Astrocyte (in vitro differentiated cells and primary cell): ENCODE measurements at regions not wholly inside any gene's neighbourhood (a gene's known extent, or its start where the extent isn't known, plus 50 kb on each side); places are given as distances from the start of the nearest gene placed in this dataset.

ENCODE experiments used
- DNase-seq: peaks from one replicate; pipeline ENCODE4 v3.0.0-alpha.2; 2010; ENCODE audit warnings: low read depth
- FAIRE-seq: peaks from 2 replicates; lab custom pipeline; 2011; peaks lifted over from hg19 to GRCh38; lab: Jason Lieb, UNC
- H2AFZ ChIP-seq: 2 replicates; pipeline ENCODE4 v1.6.0; 2012; ENCODE audit warnings: low read depth, low read length, inconsistent platforms
- H3K27ac ChIP-seq: 2 replicates; pipeline ENCODE4 v1.5.1; 2011; ENCODE audit warnings: low read depth, low read length, inconsistent platforms
- H3K27me3 ChIP-seq: 2 replicates; pipeline ENCODE4 v1.6.0; 2011; ENCODE audit warnings: low read length, inconsistent platforms; ENCODE audit not compliant: insufficient read depth
- H3K36me3 ChIP-seq: 2 replicates; pipeline ENCODE4 v1.5.1; 2011; ENCODE audit warnings: low read length, inconsistent platforms; ENCODE audit not compliant: insufficient read depth
- H3K4me1 ChIP-seq: 2 replicates; pipeline ENCODE4 v1.5.1; 2011; ENCODE audit warnings: low read length, inconsistent platforms; ENCODE audit not compliant: insufficient read depth
- H3K4me2 ChIP-seq: 2 replicates; pipeline ENCODE4 v1.6.0; 2012; ENCODE audit warnings: low read length, inconsistent platforms
- H3K4me3 ChIP-seq: 2 replicates; pipeline ENCODE4 v1.5.1; 2011; ENCODE audit warnings: low read depth, mild to moderate bottlenecking, low read length, inconsistent platforms; ENCODE audit not compliant: insufficient read depth
- H3K79me2 ChIP-seq: 2 replicates; pipeline ENCODE4 v1.6.0; 2012; ENCODE audit warnings: mild to moderate bottlenecking, low read length, inconsistent platforms; ENCODE audit not compliant: insufficient read depth
- H3K9ac ChIP-seq: 2 replicates; pipeline ENCODE4 v1.6.0; 2012; ENCODE audit warnings: mild to moderate bottlenecking, low read length, inconsistent platforms
- H3K9me3 ChIP-seq: 2 replicates; pipeline ENCODE4 v1.5.1; 2012; ENCODE audit warnings: low read depth, mild to moderate bottlenecking, low read length, inconsistent platforms; ENCODE audit not compliant: insufficient read depth
- H4K20me1 ChIP-seq: 2 replicates; pipeline ENCODE4 v1.6.0; 2012; ENCODE audit warnings: low read length, inconsistent platforms; ENCODE audit not compliant: insufficient read depth
- H3K27ac Mint-ChIP-seq: one replicate; pipeline ENCODE4 v1.8.0; 2021; ENCODE audit warnings: mild to moderate bottlenecking, mixed read lengths; ENCODE audit not compliant: unreplicated experiment
- H3K27me3 Mint-ChIP-seq: one replicate; pipeline ENCODE4 v1.8.0; 2021; ENCODE audit warnings: low read depth, mixed read lengths; ENCODE audit not compliant: unreplicated experiment
- H3K36me3 Mint-ChIP-seq: one replicate; pipeline ENCODE4 v1.8.0; 2021; ENCODE audit warnings: low read depth, mixed read lengths; ENCODE audit not compliant: unreplicated experiment
- H3K4me1 Mint-ChIP-seq: one replicate; pipeline ENCODE4 v1.8.0; 2021; ENCODE audit warnings: low read depth, mixed read lengths; ENCODE audit not compliant: unreplicated experiment
- H3K4me3 Mint-ChIP-seq: one replicate; pipeline ENCODE4 v1.8.0; 2021; ENCODE audit warnings: mild to moderate bottlenecking, moderate library complexity, mixed read lengths; ENCODE audit not compliant: unreplicated experiment
- H3K9me3 Mint-ChIP-seq: one replicate; pipeline ENCODE4 v1.8.0; 2021; ENCODE audit warnings: mild to moderate bottlenecking, mixed read lengths; ENCODE audit not compliant: unreplicated experiment
- CTCF ChIP-seq: IDR thresholded peaks from 2 replicates; pipeline ENCODE4 v1.5.1; 2011; ENCODE audit warnings: low read depth, mild to moderate bottlenecking, inconsistent platforms, low read length, moderate library complexity; ENCODE audit not compliant: insufficient read depth
- EZH2 ChIP-seq: IDR thresholded peaks from 2 replicates; pipeline ENCODE4 v1.6.1; 2012; ENCODE audit warnings: mild to moderate bottlenecking, low read length, inconsistent platforms; ENCODE audit not compliant: insufficient read depth

GRCh38 chr2:234885886-234886285 is 65.9 kb upstream of the SH3BP4 start:
- Histone ChIP-seq H3K4me1 (peaks cover 6% of the 10 kb centered on the region), H2AFZ (no peak overlapping the region), H4K20me1 (no peaks in the 10 kb centered on the region), H3K27ac (no peak overlapping the region), H3K27me3 (no peaks in the 10 kb centered on the region), H3K4me2 (no peak overlapping the region), H3K79me2 (no peaks in the 10 kb centered on the region), H3K9me3 (no peaks in the 10 kb centered on the region), H3K9ac (no peak overlapping the region), H3K4me3 (no peak overlapping the region), H3K36me3 (no peaks in the 10 kb centered on the region)
- DNase-seq (no peak), FAIRE-seq (no peak)
- H3K4me3 Mint-ChIP-seq: no peak overlapping the region
- no peaks in the 10 kb centered on the region for H3K27me3 Mint-ChIP-seq
- H3K27ac Mint-ChIP-seq: no peak overlapping the region
- peaks cover 12% of the 10 kb centered on the region for H3K4me1 Mint-ChIP-seq
- H3K36me3 Mint-ChIP-seq: no peaks in the 10 kb centered on the region
- peaks cover 2% of the 10 kb centered on the region for H3K9me3 Mint-ChIP-seq
- TF ChIP-seq CTCF (no peak), EZH2 (no peak)

GRCh38 chr2:234885118-234885517 is 66.7 kb upstream of the SH3BP4 start:
- no peaks in the 10 kb centered on the region for H3K27me3 ChIP-seq
- H3K27me3 Mint-ChIP-seq: no peaks in the 10 kb centered on the region
- peaks cover 2% of the 10 kb centered on the region for H3K9me3 Mint-ChIP-seq
- peaks cover 12% of the 10 kb centered on the region for H3K4me1 ChIP-seq
- no peaks in the 10 kb centered on the region for H3K9me3 ChIP-seq
- no peak overlapping the region for H3K27ac Mint-ChIP-seq
- TF ChIP-seq CTCF: no peak
- TF ChIP-seq EZH2: no peak
- no peaks in the 10 kb centered on the region for H3K79me2 ChIP-seq
- no peak overlapping the region for H3K4me3 Mint-ChIP-seq
- H3K27ac ChIP-seq: no peak overlapping the region
- H3K9ac ChIP-seq: no peak overlapping the region
- no peaks in the 10 kb centered on the region for H3K36me3 Mint-ChIP-seq
- no peak overlapping the region for H2AFZ ChIP-seq
- H4K20me1 ChIP-seq: no peaks in the 10 kb centered on the region
- DNase-seq (no peak), FAIRE-seq (no peak)
- H3K4me1 Mint-ChIP-seq: peaks cover 19% of the 10 kb centered on the region
- no peak overlapping the region for H3K4me2 ChIP-seq
- H3K36me3 ChIP-seq: no peaks in the 10 kb centered on the region
- no peak overlapping the region for H3K4me3 ChIP-seq

- Mint-ChIP-seq H3K4me3 (no peak overlapping the region), H3K9me3 (peaks cover 2% of the 10 kb centered on the region), H3K27ac (no peak overlapping the region), H3K4me1 (peaks cover 24% of the 10 kb centered on the region), H3K27me3 (no peaks in the 10 kb centered on the region), H3K36me3 (no peaks in the 10 kb centered on the region)
- H3K79me2 ChIP-seq: no peaks in the 10 kb centered on the region
- H3K9me3 ChIP-seq: no peaks in the 10 kb centered on the region
- no peak for FAIRE-seq
- H4K20me1 ChIP-seq: no peaks in the 10 kb centered on the region
- no peak for DNase-seq
- TF ChIP-seq CTCF: no peak
- no peak for TF ChIP-seq EZH2
- no peak overlapping the region for H3K27ac ChIP-seq
- H3K36me3 ChIP-seq: no peaks in the 10 kb centered on the region
- no peak overlapping the region for H3K9ac ChIP-seq
- no peak overlapping the region for H3K4me3 ChIP-seq
- no peaks in the 10 kb centered on the region for H3K27me3 ChIP-seq
- no peak overlapping the region for H3K4me2 ChIP-seq
- no peak overlapping the region for H2AFZ ChIP-seq
- peaks cover 18% of the 10 kb centered on the region for H3K4me1 ChIP-seq
These were observed 67.2 kb upstream of the SH3BP4 start for GRCh38 chr2:234884591-234884990.
